ENCODE measurements at regions not wholly inside any gene's neighbourhood (a gene's known extent, or its start where the extent isn't known, plus 50 kb on each side); places are given as distances from the start of the nearest gene placed in this dataset.

DNA sequence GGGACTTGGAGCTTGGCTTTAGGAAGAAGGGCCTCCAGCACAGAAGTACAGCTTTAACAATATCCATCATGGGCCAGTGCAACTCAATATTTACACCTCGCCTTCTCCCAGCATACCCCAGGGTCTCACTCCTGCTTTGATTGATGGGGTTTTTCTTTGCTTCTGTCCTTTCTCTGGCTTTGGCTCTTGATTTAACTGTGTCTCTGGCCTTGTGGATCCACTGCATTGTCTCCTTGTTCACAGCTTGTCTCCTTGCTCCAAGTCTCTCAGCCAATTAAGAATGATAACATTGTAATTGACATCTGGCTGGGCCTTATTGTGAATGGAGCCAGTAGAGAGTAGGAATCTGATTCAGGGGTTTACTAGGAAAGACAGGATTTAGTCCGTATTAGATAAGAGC is 1019.5 kb downstream of the TMEM182 start:
- WGBS (ENCODE audit: low lambda C conversion rate, missing lambda C conversion rate): 76% methylated on average over 2 of the region's 2 CpGs
- Histone ChIP-seq H3K79me2 (no peaks in the 10 kb centered on the region), H3K36me3 (replicated peaks; ENCODE audit: insufficient read depth, low read depth) (no peaks in the 10 kb centered on the region), H3K4me3 (no peak overlapping the region), H3K27ac (no peak overlapping the region), H3K9me3 (ENCODE audit: low read depth) (no peaks in the 10 kb centered on the region), H3K4me2 (no peak overlapping the region), H3K4me1 (ENCODE audit: insufficient read depth) (no peaks in the 10 kb centered on the region), H3K27me3 (no peaks in the 10 kb centered on the region), H2AFZ (no peak overlapping the region), H4K20me1 (ENCODE audit: insufficient read depth, poor library complexity, severe bottlenecking) (no peaks in the 10 kb centered on the region), H3K9me2 (replicated peaks; ENCODE audit: insufficient read depth) (no peaks in the 10 kb centered on the region)
- DNase-seq (ENCODE audit: low spot score): no peak
- no peak for TF ChIP-seq EZH2phosphoT487 (IDR thresholded peaks at IDR 0.05; ENCODE audit: low read depth, severe bottlenecking, unreplicated experiment)

DNA sequence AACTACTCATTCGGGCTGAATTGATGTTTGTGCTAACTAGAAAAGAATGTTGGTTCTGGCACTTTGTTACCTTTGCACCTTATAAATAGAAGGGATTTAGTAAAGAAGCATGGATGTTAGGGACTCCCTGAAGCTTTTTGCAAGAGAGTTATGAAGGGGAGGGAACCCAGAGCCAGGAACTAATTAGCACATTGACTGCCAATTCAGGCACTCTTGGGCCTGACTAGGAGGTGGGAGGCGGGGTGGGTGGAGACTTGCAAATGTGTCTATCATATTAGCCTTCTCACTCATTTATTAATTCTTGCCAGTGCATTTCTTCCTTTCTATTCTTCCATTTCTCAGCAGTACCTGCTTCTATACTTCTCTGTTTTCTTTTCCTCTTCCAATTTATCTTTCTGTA is 1022.4 kb downstream of the TMEM182 start:
- Histone ChIP-seq H2AFZ (no peak overlapping the region), H3K27ac (no peak overlapping the region), H3K4me2 (no peak overlapping the region), H3K4me1 (ENCODE audit: insufficient read depth) (peaks cover 2% of the 10 kb centered on the region), H3K79me2 (no peaks in the 10 kb centered on the region), H3K9me3 (ENCODE audit: low read depth) (no peaks in the 10 kb centered on the region), H3K27me3 (no peaks in the 10 kb centered on the region), H3K36me3 (replicated peaks; ENCODE audit: insufficient read depth, low read depth) (no peaks in the 10 kb centered on the region), H4K20me1 (ENCODE audit: insufficient read depth, poor library complexity, severe bottlenecking) (no peaks in the 10 kb centered on the region), H3K9me2 (replicated peaks; ENCODE audit: insufficient read depth) (no peaks in the 10 kb centered on the region), H3K4me3 (no peak overlapping the region)
- TF ChIP-seq EZH2phosphoT487 (IDR thresholded peaks at IDR 0.05; ENCODE audit: low read depth, severe bottlenecking, unreplicated experiment) (no peak), EZH2 (IDR thresholded peaks at IDR 0.05; ENCODE audit: borderline replicate concordance) (no peak)
- TF ChIP-seq, protein P1, sequence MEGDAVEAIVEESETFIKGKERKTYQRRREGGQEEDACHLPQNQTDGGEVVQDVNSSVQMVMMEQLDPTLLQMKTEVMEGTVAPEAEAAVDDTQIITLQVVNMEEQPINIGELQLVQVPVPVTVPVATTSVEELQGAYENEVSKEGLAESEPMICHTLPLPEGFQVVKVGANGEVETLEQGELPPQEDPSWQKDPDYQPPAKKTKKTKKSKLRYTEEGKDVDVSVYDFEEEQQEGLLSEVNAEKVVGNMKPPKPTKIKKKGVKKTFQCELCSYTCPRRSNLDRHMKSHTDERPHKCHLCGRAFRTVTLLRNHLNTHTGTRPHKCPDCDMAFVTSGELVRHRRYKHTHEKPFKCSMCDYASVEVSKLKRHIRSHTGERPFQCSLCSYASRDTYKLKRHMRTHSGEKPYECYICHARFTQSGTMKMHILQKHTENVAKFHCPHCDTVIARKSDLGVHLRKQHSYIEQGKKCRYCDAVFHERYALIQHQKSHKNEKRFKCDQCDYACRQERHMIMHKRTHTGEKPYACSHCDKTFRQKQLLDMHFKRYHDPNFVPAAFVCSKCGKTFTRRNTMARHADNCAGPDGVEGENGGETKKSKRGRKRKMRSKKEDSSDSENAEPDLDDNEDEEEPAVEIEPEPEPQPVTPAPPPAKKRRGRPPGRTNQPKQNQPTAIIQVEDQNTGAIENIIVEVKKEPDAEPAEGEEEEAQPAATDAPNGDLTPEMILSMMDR (IDR thresholded peaks at IDR 0.05; ENCODE audit: poor library complexity): no peak
- WGBS (ENCODE audit: low lambda C conversion rate, missing lambda C conversion rate): 56% methylated on average over 2 of the region's 2 CpGs
- no peak for DNase-seq (ENCODE audit: low spot score)

DNA sequence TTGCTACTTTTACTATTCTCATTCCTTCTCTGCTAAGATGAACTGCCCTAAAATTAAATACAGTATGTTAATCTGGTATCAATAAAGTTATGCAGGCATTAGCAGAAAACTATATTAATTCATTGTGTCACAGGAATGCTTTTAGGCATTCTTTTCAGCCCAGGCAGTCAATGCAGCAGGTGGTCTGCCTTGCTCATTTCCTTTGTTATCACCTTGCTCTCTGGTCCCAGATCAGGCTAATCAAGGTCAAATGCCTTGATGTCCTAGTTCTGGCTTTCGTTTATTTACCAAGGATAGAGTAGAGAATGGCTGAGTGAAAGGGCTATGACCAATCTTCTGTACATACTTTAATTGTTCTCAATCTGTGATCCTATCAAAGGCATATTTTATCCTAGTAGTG is 1023.6 kb downstream of the TMEM182 start:
- H2AFZ ChIP-seq: no peak overlapping the region
- no peak for DNase-seq (ENCODE audit: low spot score)
- H3K4me2 ChIP-seq: no peak overlapping the region
- H3K9me2 ChIP-seq (replicated peaks; ENCODE audit: insufficient read depth): no peaks in the 10 kb centered on the region
- TF ChIP-seq, protein P1 (IDR thresholded peaks at IDR 0.05; ENCODE audit: poor library complexity): no peak
- TF ChIP-seq EZH2phosphoT487 (IDR thresholded peaks at IDR 0.05; ENCODE audit: low read depth, severe bottlenecking, unreplicated experiment): no peak
- no peak for TF ChIP-seq EZH2 (IDR thresholded peaks at IDR 0.05; ENCODE audit: borderline replicate concordance)
- H3K36me3 ChIP-seq (replicated peaks; ENCODE audit: insufficient read depth, low read depth): no peaks in the 10 kb centered on the region
- no peaks in the 10 kb centered on the region for H4K20me1 ChIP-seq (ENCODE audit: insufficient read depth, poor library complexity, severe bottlenecking)
- no peaks in the 10 kb centered on the region for H3K79me2 ChIP-seq
- no peaks in the 10 kb centered on the region for H3K9me3 ChIP-seq (ENCODE audit: low read depth)
- 16% methylated on average over 1 of the region's 1 CpG for whole genome bisulfite sequencing (ENCODE audit: low lambda C conversion rate, missing lambda C conversion rate)
- no peaks in the 10 kb centered on the region for H3K27me3 ChIP-seq
- no peak overlapping the region for H3K27ac ChIP-seq
- no peak overlapping the region for H3K4me3 ChIP-seq
- peaks cover 5% of the 10 kb centered on the region for H3K4me1 ChIP-seq (ENCODE audit: insufficient read depth)

- Histone ChIP-seq H3K27me3 (no peaks in the 10 kb centered on the region), H3K27ac (no peak overlapping the region), H4K20me1 (ENCODE audit: insufficient read depth, poor library complexity, severe bottlenecking) (no peaks in the 10 kb centered on the region), H3K4me1 (ENCODE audit: insufficient read depth) (peaks cover 5% of the 10 kb centered on the region), H3K9me3 (ENCODE audit: low read depth) (no peaks in the 10 kb centered on the region), H2AFZ (no peak overlapping the region), H3K9me2 (replicated peaks; ENCODE audit: insufficient read depth) (no peaks in the 10 kb centered on the region), H3K79me2 (no peaks in the 10 kb centered on the region), H3K4me2 (no peak overlapping the region), H3K36me3 (replicated peaks; ENCODE audit: insufficient read depth, low read depth) (no peaks in the 10 kb centered on the region), H3K4me3 (no peak overlapping the region)
- TF ChIP-seq EZH2phosphoT487 (IDR thresholded peaks at IDR 0.05; ENCODE audit: low read depth, severe bottlenecking, unreplicated experiment) (no peak), EZH2 (IDR thresholded peaks at IDR 0.05; ENCODE audit: borderline replicate concordance) (no peak)
- TF ChIP-seq, protein P1 (IDR thresholded peaks at IDR 0.05; ENCODE audit: poor library complexity): no peak
- no peak for DNase-seq (ENCODE audit: low spot score)
Measured at GRCh38 chr2:103785956-103786355, 1024.1 kb downstream of the TMEM182 start.
